H9 (cell line): ENCODE measurements at regions not wholly inside any gene's neighbourhood (a gene's known extent, or its start where the extent isn't known, plus 50 kb on each side); places are given as distances from the start of the nearest gene placed in this dataset.
"Not testable (repeated sequence)": the region's sequence is repeated elsewhere in the genome, so short reads cannot be mapped to it uniquely, and the experiment has no call there.

Source experiments
- DNase-seq: peaks from one replicate; pipeline ENCODE4 v3.0.0-alpha.2; 2017
- H2AFZ ChIP-seq: one replicate; pipeline ENCODE4 v1.6.1; 2013; ENCODE audit warnings: mild to moderate bottlenecking, low read length, control low read depth, moderate library complexity
- H2AK5ac ChIP-seq: 2 replicates; pipeline ENCODE4 v1.6.1; 2013; ENCODE audit warnings: low read length, control low read depth, mixed read lengths; ENCODE audit not compliant: insufficient read length
- H2BK120ac ChIP-seq: one replicate; pipeline ENCODE4 v1.6.1; 2013; ENCODE audit warnings: low read depth, mild to moderate bottlenecking, low read length, control low read depth, inconsistent platforms; ENCODE audit not compliant: poor library complexity, severe bottlenecking
- H2BK12ac ChIP-seq: 2 replicates; pipeline ENCODE4 v1.6.1; 2013; ENCODE audit warnings: low read length, control low read depth, mixed read lengths, low read depth; ENCODE audit not compliant: insufficient read length
- H2BK15ac ChIP-seq: 2 replicates; pipeline ENCODE4 v1.6.1; 2013; ENCODE audit warnings: low read depth, low read length, control low read depth
- H2BK20ac ChIP-seq: one replicate; pipeline ENCODE4 v1.6.1; 2013; ENCODE audit warnings: low read depth, mild to moderate bottlenecking, low read length, control low read depth, inconsistent platforms; ENCODE audit not compliant: poor library complexity, severe bottlenecking
- H2BK5ac ChIP-seq: 2 replicates; pipeline ENCODE4 v1.6.1; 2013; ENCODE audit warnings: low read length, control low read depth, mixed read lengths; ENCODE audit not compliant: insufficient read length
- H3K14ac ChIP-seq: 2 replicates; pipeline ENCODE4 v1.6.1; 2013; ENCODE audit warnings: low read length, control low read depth; ENCODE audit not compliant: insufficient read depth
- H3K18ac ChIP-seq: 2 replicates; pipeline ENCODE4 v1.6.1; 2013; ENCODE audit warnings: low read depth, mild to moderate bottlenecking, mixed read lengths, low read length, control low read depth; ENCODE audit not compliant: insufficient read length
- H3K23ac ChIP-seq: 2 replicates; pipeline ENCODE4 v1.6.1; 2013; ENCODE audit warnings: low read length, control low read depth, mixed read lengths, low read depth; ENCODE audit not compliant: insufficient read length
- H3K23me2 ChIP-seq: 2 replicates; pipeline ENCODE4 v1.6.1; 2013; ENCODE audit warnings: low read depth, mild to moderate bottlenecking, mixed read lengths, low read length, control low read depth; ENCODE audit not compliant: insufficient read length, poor library complexity, severe bottlenecking
- H3K27ac ChIP-seq: 2 replicates; pipeline ENCODE4 v1.5.1; 2013; ENCODE audit warnings: low read length, control low read depth, mixed read lengths, low read depth; ENCODE audit not compliant: insufficient read length
- H3K27me3 ChIP-seq: 2 replicates; pipeline ENCODE4 v1.6.1; 2013; ENCODE audit warnings: low read length, control low read depth, inconsistent platforms; ENCODE audit not compliant: insufficient read depth
- H3K4ac ChIP-seq: 2 replicates; pipeline ENCODE4 v1.6.1; 2013; ENCODE audit warnings: low read depth, mild to moderate bottlenecking, control low read depth, inconsistent platforms, low read length, moderate library complexity
- H3K4me1 ChIP-seq: 2 replicates; pipeline ENCODE4 v1.6.1; 2013; ENCODE audit warnings: low read length, control low read depth, inconsistent platforms; ENCODE audit not compliant: insufficient read depth
- H3K4me2 ChIP-seq: 2 replicates; pipeline ENCODE4 v1.6.1; 2013; ENCODE audit warnings: low read length, control low read depth, mixed read lengths; ENCODE audit not compliant: insufficient read length, insufficient read depth
- H3K56ac ChIP-seq: 2 replicates; pipeline ENCODE4 v1.6.1; 2013; ENCODE audit warnings: low read depth, mild to moderate bottlenecking, mixed read lengths, low read length, control low read depth; ENCODE audit not compliant: insufficient read length
- H3K79me1 ChIP-seq: 2 replicates; pipeline ENCODE4 v1.6.1; 2013; ENCODE audit warnings: low read depth, mild to moderate bottlenecking, moderate library complexity, low read length, control low read depth, inconsistent platforms; ENCODE audit not compliant: insufficient read depth, poor library complexity, severe bottlenecking
- H3K79me2 ChIP-seq: 2 replicates; pipeline ENCODE4 v1.6.1; 2013; ENCODE audit warnings: low read length, control low read depth, inconsistent platforms; ENCODE audit not compliant: insufficient read depth
- H3K9ac ChIP-seq: 2 replicates; pipeline ENCODE4 v1.6.1; 2013; ENCODE audit warnings: low read length, control low read depth, mixed read lengths; ENCODE audit not compliant: insufficient read length; ENCODE audit errors: extremely low read depth
- H3K9me3 ChIP-seq: one replicate; pipeline ENCODE4 v1.6.1; 2013; ENCODE audit warnings: low read depth, low read length, inconsistent platforms; ENCODE audit not compliant: control insufficient read depth
- H3T11ph ChIP-seq: one replicate; pipeline ENCODE4 v1.6.1; 2013; ENCODE audit warnings: mild to moderate bottlenecking, low read length, control low read depth, inconsistent platforms
- H4K20me1 ChIP-seq: one replicate; pipeline ENCODE4 v1.6.1; 2013; ENCODE audit not compliant: control insufficient read depth, insufficient read length, insufficient read depth
- H4K5ac ChIP-seq: 2 replicates; pipeline ENCODE4 v1.6.1; 2013; ENCODE audit warnings: low read depth, mild to moderate bottlenecking, mixed read lengths, low read length, control low read depth; ENCODE audit not compliant: insufficient read length
- H4K8ac ChIP-seq: replicated peaks from 2 replicates; pipeline ENCODE4 v1.6.1; 2013; ENCODE audit warnings: low read length, control low read depth, mixed read lengths, low read depth; ENCODE audit not compliant: insufficient read length
- H4K91ac ChIP-seq: 2 replicates; pipeline ENCODE4 v1.6.1; 2013; ENCODE audit warnings: low read depth, mild to moderate bottlenecking, moderate library complexity, mixed read lengths, low read length, control low read depth; ENCODE audit not compliant: insufficient read length
- H3K27ac Mint-ChIP-seq, 3 experiments: 2 replicates in 2 of 3; 3 replicates in 1 of 3; pipeline ENCODE4 v1.8.0; 2020 to 2021; ENCODE audit warnings: mixed read lengths in 3 of 3, mild to moderate bottlenecking in 1 of 3, moderate library complexity in 1 of 3
- H3K27me3 Mint-ChIP-seq: 2 replicates; pipeline ENCODE4 v1.8.0; 2021; ENCODE audit warnings: low read depth, mild to moderate bottlenecking, moderate library complexity, mixed read lengths
- H3K36me3 Mint-ChIP-seq, 3 experiments: 2 replicates in 2 of 3; 3 replicates in 1 of 3; pipeline ENCODE4 v1.8.0; 2020 to 2021; ENCODE audit warnings: low read depth in 3 of 3, mixed read lengths in 3 of 3; ENCODE audit not compliant: insufficient read depth in 1 of 3
- H3K4me1 Mint-ChIP-seq, 2 experiments: 2 replicates each; pipeline ENCODE4 v1.8.0; 2020; ENCODE audit warnings: mixed read lengths in 2 of 2
- H3K4me3 Mint-ChIP-seq, 2 experiments: 2 replicates in 1 of 2; 3 replicates in 1 of 2; pipeline ENCODE4 v1.8.0; 2020 to 2021; ENCODE audit warnings: mild to moderate bottlenecking in 2 of 2, mixed read lengths in 2 of 2, moderate library complexity in 1 of 2
- H3K9me3 Mint-ChIP-seq, 2 experiments: 2 replicates in 1 of 2; 3 replicates in 1 of 2; pipeline ENCODE4 v1.8.0; 2020; ENCODE audit warnings: mild to moderate bottlenecking in 2 of 2, mixed read lengths in 2 of 2, moderate library complexity in 1 of 2
- WGBS: extraction: QIAGEN DNeasy Blood & Tissue Kit; methylation state at CpG from one replicate; pipeline ENCODE4 v1.1.7; 2013; ENCODE audit warnings: missing lambda C conversion rate, low lambda C conversion rate, mixed read lengths; ENCODE audit not compliant: insufficient read length; ENCODE audit errors: extremely low coverage; 5-methylcytosine and 5-hydroxymethylcytosine counted together
- TF ChIP-seq, protein P1 (sequence below): fragments of 200-600 bp; sonication (generic); conservative IDR thresholded peaks from 3 replicates; pipeline ENCODE4 v1.8.0; 2021; ENCODE audit warnings: antibody characterized with exemption, mild to moderate bottlenecking

DNA sequence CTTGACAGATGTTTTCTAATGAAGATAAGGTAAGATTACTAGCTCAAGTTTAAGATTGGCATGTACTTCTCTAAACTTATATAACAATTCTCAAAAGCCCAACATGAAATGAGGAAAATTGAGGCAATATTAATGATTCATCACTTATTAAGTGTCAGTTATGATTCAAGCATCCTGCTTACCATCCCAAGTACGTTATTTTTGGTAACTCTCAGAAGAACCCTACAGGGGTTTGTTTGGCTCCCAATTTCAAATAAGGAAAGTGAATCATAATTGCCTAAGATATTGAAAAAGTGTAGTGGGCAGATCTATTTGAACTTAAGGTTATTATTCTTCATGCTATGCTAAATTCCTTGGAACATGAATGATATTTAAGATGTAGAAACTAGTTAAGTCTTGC is 387.9 kb upstream of the TENM3 start:
- Histone ChIP-seq H3K56ac (no peak overlapping the region), H3K4ac (no peak overlapping the region), H2BK15ac (no peak overlapping the region), H3K79me1 (no peaks in the 10 kb centered on the region), H2BK20ac (no peak overlapping the region), H2BK120ac (no peak overlapping the region), H3K18ac (no peak overlapping the region), H3K27ac (no peak overlapping the region), H3K14ac (no peak overlapping the region), H3K9me3 (no peaks in the 10 kb centered on the region), H4K91ac (no peak overlapping the region), H3K4me1 (no peaks in the 10 kb centered on the region), H2BK12ac (no peak overlapping the region), H3K23me2 (no peaks in the 10 kb centered on the region), H3K9ac (no peak overlapping the region), H2AFZ (no peak overlapping the region), H3K79me2 (no peaks in the 10 kb centered on the region), H3K23ac (no peak overlapping the region), H4K5ac (no peak overlapping the region), H4K8ac (no peak overlapping the region), H3K4me2 (no peak overlapping the region), H3T11ph (no peak overlapping the region), H4K20me1 (no peaks in the 10 kb centered on the region), H2AK5ac (no peak overlapping the region), H3K27me3 (no peaks in the 10 kb centered on the region), H2BK5ac (no peak overlapping the region)
- no CpG with 5 or more reads among the region's 1 CpG for WGBS
- no peak for DNase-seq
- H3K9me3 Mint-ChIP-seq: no peaks in the 10 kb centered on the region
- H3K27me3 Mint-ChIP-seq: no peaks in the 10 kb centered on the region
- TF ChIP-seq, protein P1, sequence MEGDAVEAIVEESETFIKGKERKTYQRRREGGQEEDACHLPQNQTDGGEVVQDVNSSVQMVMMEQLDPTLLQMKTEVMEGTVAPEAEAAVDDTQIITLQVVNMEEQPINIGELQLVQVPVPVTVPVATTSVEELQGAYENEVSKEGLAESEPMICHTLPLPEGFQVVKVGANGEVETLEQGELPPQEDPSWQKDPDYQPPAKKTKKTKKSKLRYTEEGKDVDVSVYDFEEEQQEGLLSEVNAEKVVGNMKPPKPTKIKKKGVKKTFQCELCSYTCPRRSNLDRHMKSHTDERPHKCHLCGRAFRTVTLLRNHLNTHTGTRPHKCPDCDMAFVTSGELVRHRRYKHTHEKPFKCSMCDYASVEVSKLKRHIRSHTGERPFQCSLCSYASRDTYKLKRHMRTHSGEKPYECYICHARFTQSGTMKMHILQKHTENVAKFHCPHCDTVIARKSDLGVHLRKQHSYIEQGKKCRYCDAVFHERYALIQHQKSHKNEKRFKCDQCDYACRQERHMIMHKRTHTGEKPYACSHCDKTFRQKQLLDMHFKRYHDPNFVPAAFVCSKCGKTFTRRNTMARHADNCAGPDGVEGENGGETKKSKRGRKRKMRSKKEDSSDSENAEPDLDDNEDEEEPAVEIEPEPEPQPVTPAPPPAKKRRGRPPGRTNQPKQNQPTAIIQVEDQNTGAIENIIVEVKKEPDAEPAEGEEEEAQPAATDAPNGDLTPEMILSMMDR: no peak
- H3K4me1 Mint-ChIP-seq: no peaks in the 10 kb centered on the region; a peak in 1 of 4 replicates
- H3K4me3 Mint-ChIP-seq: no peak overlapping the region
- no peak overlapping the region for H3K27ac Mint-ChIP-seq
- no peaks in the 10 kb centered on the region for H3K36me3 Mint-ChIP-seq

DNA sequence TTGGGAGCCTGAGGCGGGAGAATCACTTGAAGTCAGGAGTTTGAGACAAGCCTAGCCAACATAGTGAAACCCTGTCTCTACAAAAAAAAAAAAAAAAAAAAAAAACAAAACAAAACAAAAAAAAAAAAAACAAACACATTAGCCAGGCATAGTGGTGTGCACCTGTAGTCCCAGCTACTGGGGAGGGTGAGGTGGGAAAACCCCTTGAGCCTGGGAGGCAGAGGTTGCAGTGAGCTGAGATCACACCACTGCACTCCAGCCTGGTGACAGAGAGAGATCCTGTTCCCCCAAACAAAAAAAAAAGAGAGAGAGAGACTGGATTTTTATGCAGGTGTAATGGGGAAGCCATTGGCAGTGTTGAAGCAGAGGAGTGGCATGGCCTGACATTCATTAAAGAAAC is 385.7 kb upstream of the TENM3 start:
- peak overlapping the region in 2 of 3 experiments; percentile 12 to 21; a peak in 2 of 7 replicates for H3K27ac Mint-ChIP-seq
- not testable (repeated sequence) for H2BK5ac ChIP-seq, H3K56ac ChIP-seq, H3K79me2 ChIP-seq, H3K4me3 Mint-ChIP-seq, H2BK15ac ChIP-seq, H3K18ac ChIP-seq, H2BK120ac ChIP-seq, H3T11ph ChIP-seq, H3K79me1 ChIP-seq, H2AK5ac ChIP-seq, H3K4me2 ChIP-seq, H4K5ac ChIP-seq, H3K27ac ChIP-seq, H3K27me3 ChIP-seq, H3K36me3 Mint-ChIP-seq, H3K14ac ChIP-seq, H3K9me3 Mint-ChIP-seq, H3K9ac ChIP-seq, H2AFZ ChIP-seq, H3K27me3 Mint-ChIP-seq, H3K4me1 ChIP-seq, H2BK20ac ChIP-seq, DNase-seq, H2BK12ac ChIP-seq, H3K23me2 ChIP-seq, H4K8ac ChIP-seq, H3K9me3 ChIP-seq, H4K20me1 ChIP-seq, H4K91ac ChIP-seq, H3K4ac ChIP-seq, H3K4me1 Mint-ChIP-seq, H3K23ac ChIP-seq
- WGBS: no CpG with 5 or more reads among the region's 1 CpG
